DMS153 treated with DMSO at 0.1 percent for 48 hours (cell line): ENCODE measurements at regions not wholly inside any gene's neighbourhood (a gene's known extent, or its start where the extent isn't known, plus 50 kb on each side); places are given as distances from the start of the nearest gene placed in this dataset.
"Not testable (repeated sequence)": the region's sequence is repeated elsewhere in the genome, so short reads cannot be mapped to it uniquely, and the experiment has no call there.

Source experiments
- DNase-seq: peaks from one replicate; lab custom pipeline; 2025; ENCODE audit not compliant: unreplicated experiment; lab: John Stamatoyannopoulos, UW

DNA sequence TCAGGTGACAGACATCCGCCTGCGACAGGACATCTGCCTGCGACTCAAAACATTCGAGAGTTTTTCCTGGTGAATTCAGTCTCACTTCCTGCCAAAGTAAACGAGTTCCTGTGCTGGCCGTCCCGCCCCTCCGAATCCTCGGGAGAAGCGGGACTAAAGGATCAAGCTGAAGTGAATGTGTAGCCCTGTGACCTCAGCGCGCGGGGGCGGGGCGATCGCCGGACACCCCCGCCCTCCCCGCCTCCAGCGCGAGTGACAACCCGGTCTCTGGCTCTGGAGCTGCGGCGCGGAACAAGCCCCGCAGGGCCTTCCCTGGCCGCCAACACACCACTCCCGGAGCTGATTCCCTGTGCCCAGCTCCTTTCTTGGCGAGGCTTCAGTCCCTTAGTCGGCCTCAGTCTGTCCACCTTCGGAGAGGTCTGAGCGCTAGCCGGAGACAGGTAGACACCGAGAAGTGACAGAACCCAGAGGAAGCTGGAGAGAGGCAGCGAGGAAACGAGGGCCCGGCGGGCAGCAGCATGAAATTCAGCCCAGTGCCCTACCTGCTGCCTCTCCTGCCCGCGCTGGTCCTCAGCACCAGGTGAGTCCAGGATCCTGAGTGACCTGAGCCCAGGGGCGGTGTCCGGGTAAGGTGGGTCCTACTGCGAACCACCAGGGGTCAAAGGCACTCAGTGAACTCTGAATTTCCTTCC lies 766.4 kb upstream of the LUZP2 start:
- DNase-seq, result no peak

DNA sequence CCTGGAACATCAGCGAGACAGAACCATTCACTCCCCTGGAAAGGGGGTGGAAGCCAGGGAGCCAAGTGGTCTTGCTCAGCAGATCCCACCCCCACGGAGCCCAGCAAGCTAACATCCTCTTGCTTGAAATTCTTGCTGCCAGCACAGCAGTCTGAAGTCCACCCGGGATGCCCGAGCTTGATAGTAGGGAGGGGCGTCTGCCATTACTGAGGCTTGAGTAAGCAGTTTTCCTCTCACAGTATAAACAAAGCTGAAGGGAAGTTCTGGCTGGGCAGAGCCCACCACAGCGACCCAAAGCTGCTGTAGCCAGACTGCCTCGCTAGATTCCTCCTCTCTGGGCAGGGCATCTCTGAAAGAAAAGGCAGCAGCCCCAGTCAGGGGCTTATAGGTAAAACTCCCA lies 764.8 kb upstream of the LUZP2 start:
- no peak for DNase-seq

DNA sequence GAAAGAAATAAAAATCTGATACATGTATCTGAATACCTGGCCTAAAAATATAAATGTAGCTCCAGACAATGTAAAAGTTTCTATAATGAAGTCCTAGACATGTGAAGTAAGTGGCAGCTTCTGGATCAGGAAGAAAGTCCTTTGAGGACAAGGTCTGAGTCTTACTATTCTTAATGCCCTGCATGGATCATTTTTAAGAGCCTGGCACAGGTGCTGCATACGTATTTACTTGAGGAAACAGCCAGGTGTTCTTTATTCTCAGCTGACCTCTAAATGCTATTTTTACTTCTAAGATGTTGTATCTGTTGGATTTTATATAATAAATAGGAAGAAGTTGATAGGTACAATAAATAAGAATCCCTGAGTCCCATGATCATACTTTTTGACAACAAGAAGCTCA lies 750.0 kb upstream of the LUZP2 start:
- DNase-seq, result no peak

DNA sequence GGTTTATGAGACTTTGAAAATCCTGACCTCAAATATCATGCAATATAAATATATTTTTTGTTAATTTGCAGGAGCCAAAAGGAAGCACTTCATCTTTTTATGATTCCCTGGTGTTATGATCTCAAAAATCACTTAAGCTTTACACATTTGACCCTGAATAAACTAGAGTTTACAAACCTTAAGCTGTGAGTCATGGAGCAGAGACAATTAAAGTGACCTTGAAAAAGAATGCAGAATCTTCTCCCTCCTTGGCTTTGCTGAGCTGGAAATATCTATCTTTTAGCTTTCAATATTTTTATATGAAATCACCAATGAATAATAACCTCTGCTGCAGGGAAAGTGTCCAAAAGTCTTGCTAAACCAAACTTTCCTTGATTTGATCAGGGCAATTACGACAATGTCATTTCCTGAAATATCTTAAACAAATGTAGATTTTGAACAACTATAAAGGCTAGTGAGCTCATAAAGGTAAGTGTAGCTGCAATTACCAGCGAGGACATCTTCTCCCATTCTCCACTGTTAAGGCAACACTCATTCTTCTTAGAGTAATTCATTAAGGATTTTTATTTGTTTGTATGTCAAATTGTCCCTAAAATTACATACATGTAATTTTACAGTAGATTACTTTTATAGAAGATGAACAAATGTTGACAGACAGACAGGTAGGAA lies 747.0 kb upstream of the LUZP2 start:
- no peak for DNase-seq

DNA sequence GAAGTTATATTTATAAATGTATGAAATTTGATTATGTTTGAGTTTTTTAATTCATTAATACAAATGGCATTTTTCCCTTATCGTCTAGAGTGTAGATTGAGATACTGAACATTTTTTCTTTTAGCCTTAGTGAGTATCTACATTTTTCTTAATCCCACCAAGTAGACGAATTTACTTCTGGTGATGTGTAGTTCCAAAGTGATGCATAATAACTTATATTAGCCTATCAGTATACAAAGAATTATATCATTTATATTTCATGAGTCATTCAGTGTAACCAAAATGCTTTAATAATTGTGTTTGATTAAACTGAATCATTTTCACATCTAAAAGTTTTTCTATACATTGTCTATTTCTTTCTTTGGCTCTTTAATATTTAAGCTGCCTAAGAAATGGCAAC lies 745.6 kb upstream of the LUZP2 start:
- DNase-seq, result no peak

GRCh38 chr11:23755076-23755475 lies 741.8 kb upstream of the LUZP2 start:
- DNase-seq, result no peak

- no peak for DNase-seq
Observed at GRCh38 chr11:23755769-23756168, 741.1 kb upstream of the LUZP2 start.

DNA sequence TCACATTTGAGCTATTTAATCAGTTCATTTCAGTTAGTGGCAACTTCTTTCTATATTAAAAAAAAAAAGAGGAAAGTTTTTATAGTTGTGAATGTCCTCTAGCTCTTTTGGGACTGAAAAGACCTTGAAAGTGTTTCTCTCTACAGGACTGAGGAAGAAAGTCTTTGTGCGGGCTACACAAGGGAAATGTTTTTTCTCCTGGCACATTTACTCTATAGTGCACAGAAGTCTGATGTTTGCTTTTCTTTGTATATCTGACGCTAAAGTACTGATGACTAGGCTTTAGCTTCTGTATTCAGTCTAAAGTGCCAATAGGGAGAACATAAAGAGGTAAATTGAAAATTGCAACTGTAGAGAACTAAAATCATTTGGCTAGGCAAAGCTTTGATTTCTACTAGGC lies 737.4 kb upstream of the LUZP2 start:
- no peak for DNase-seq

GRCh38 chr11:23764286-23764685 lies 732.6 kb upstream of the LUZP2 start:
- no peak for DNase-seq

DNA sequence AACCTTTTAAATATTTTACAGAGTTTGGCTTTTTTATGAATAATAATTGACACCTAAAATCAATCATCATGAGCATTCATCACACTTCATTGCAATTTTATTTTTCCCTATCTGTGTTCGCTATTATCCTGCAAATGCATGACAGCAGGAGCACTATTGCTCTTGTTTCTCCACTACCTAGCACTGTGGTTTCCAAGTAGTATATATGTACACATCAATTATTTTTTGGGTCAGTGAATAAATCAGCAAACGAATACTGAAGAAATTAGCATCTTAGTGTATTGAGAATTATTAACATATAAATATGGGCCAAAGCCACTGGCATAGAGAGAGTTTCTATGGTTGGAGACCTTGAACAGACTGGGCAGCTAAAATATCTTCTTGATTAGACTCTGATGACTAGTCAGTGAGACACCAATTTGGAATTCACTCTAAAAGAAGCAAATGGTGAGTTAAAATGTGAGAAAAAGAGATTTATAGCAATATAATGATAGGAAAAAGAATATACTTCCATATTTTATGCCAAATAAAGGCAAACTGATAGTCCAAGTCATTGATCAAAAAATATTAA lies 731.1 kb upstream of the LUZP2 start:
- no peak for DNase-seq

GRCh38 chr11:23767576-23767975 lies 729.3 kb upstream of the LUZP2 start:
- DNase-seq, result no peak

DNA sequence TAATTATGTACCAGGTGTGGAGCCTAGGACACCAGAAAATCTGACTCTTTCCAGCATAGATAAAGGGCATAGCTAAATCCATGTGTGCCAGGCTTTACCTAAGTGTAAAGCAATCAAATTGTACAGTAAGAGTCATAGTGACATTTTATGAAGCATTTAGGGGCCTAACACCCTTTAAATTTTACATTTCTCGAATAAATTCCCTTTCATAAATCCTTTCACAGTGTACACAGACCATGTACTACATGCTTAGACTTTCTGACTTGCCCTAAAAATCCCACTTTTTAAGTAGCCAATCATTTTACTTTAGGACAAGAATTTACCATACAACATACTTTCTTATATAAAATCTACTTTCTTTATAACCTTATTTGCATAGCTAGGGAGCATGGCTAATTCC lies 727.6 kb upstream of the LUZP2 start:
- DNase-seq, result no peak

GRCh38 chr11:23772081-23772480 lies 724.8 kb upstream of the LUZP2 start:
- no peak for DNase-seq

DNA sequence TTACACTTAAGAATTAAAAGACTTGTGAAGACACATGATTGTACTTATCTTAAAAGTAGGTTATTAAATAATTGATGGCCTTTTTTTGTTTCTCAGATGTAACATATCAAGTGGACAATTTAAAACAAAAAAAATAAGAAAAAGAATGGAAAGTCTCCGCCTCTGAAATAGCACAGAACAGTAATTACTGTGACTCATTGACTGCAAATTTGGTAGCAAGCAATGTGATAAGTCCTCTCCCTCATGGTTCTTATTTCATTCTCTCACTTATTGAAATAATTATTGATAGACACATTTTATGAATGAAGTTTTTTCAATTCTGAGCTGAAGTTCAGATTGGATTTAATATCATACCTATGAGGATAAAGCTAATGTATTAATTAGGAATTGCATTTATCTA lies 717.9 kb upstream of the LUZP2 start:
- no peak for DNase-seq

DNA sequence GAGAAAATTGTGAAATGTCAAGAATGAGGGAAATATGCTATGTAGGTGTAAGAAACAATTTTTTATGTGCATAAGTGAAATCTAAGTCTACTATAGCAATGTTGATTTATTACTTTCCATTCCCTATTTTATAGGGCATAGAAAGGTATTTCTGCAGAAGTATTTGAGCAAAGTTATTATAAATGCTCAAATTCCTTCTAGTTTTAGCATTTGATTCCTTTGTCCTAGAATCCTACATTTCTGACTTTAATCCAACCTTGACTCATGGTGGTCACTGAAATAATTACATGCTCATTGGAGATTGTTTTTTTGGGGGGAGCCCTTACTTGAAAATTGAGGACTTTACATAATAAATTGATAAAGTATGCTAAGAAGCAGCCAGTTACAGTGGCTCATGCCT lies 716.6 kb upstream of the LUZP2 start:
- DNase-seq, result no peak

DNA sequence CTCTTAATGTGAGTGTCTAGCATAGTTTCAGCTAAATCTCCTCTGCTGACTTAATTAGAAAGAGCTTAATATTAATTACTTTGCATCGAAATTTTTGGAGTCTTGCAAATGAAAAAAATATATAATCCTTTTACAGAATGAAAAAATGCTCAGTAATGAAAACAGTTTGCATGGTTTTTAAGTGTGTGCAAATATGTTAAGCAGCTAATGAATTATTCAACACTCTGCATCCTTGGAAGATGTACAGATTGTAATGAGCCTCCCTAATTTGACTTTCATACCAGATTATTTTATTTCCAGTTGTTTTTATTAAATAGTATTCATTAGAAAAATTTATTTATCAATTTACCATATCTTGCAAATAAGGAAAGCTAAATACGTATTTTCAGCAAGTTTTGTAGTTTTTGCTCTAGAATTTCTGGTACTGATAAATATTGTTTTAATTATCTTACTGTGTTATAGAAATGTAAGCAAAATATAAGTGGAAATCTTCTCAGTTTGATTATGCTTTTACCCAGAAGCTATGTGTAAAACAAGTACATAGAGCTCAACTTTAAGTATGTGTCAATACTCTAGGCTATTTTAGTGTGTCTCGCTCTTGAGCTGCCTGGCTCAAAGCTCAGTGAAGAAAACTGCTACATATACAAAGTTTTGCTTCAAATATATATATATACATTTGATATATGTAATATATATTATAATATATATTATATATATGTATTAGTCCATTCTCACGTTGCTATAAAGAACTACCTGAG lies 714.9 kb upstream of the LUZP2 start:
- no peak for DNase-seq

GRCh38 chr11:23786974-23787373 lies 709.9 kb upstream of the LUZP2 start:
- DNase-seq, result not testable (repeated sequence)

- no peak for DNase-seq
Observed at GRCh38 chr11:23789200-23789853, 707.5 kb upstream of the LUZP2 start.

DNA sequence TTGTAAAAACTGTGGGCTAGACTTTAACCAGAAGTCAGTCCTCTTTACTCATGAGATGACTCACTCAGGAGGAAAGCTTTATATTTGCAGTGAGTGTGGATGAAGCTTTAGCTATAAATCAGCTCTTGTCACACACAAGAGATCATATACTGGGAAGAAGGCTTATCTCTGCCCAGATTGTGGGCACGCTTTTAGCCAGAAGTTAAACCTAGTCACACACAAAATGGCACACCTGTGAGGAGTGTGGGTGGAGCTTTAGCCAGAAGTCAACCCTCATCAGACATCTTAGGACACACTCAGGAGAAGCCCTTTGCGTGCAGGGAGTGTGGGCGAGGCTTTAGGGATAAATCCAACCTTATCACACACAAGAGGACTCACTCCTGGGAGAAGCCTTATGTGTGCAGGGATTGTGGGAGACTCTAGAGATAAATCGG lies 706.9 kb upstream of the LUZP2 start:
- DNase-seq, result no peak

DNA sequence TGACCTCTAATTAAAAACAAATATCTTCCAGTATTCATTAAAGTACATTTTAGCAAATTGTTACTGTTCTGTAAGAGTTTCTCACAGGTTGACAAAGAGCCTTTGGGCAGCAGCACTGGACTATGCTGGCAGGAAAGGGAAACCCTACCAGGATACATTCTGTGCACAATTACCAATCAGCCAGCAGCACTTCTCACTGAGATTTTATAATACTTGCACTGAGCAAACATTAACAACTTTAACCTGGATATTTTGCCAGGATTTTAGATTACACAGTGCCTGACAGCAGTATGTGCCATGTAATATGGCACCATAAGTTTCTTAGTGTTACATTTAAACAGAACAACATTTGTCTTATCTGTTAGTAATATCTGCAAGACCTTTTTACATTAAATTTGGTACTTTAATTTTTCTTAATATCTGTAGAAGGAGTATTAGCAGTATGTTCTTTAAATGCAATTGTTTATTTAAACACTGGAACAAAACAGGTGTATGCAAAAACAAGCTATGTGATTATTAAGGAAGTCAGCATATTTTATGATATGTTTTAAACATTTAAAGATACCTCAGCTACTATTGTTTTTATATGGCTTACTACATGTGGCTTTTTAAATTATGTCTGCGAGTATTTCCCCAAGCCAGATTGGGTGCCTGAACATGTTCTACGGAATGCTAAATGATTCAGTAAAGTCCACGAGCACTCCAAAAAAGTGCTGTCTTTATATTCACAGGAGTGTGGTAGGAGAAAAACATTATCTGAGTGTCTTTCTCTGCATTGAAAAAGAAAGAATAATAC lies 699.0 kb upstream of the LUZP2 start:
- DNase-seq, result no peak

GRCh38 chr11:23834306-23834705 lies 662.5 kb upstream of the LUZP2 start:
- DNase-seq, result not testable (repeated sequence)
